ENCODE measurements at regions not wholly inside any gene's neighbourhood (a gene's known extent, or its start where the extent isn't known, plus 50 kb on each side); places are given as distances from the start of the nearest gene placed in this dataset.

DNA sequence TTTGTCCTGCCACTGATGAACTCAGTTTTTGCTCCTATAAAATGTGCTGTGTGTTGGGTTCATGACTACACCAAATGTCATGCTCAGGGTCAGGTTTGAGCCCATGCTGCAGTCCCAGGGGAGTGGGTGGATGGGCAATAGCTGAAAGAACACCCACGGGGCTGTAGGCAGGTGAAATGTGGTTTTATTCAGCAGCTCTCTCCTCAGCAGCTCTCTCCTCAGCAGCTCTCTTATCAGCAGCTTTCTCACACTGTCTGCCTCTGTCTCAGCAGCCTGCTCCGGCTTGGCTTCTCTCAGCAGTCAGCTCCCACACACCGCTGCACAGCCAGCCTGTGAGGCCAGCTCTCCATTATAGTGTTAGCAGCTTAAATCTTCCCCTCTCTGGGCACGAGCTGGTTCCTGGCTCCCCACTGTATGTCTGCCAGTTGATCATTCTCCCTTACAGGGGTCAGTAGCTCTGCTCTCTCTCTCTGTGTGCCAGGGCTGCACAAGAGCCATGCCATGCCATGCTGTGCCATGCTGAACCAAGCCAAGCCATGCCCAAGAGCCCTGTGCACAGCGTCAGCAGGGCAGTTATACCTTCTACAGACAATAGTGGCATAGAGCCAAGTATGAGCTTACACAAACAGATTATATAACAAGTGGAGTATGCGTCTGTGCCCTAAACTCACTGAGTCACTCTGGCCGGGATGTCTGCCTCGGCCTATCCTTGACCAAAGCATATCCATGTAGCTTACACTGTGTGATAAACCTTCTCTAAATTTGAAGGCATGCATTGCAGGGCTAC lies 303.3 kb upstream of the TMPO start (continued):
- TF ChIP-seq, protein P1, sequence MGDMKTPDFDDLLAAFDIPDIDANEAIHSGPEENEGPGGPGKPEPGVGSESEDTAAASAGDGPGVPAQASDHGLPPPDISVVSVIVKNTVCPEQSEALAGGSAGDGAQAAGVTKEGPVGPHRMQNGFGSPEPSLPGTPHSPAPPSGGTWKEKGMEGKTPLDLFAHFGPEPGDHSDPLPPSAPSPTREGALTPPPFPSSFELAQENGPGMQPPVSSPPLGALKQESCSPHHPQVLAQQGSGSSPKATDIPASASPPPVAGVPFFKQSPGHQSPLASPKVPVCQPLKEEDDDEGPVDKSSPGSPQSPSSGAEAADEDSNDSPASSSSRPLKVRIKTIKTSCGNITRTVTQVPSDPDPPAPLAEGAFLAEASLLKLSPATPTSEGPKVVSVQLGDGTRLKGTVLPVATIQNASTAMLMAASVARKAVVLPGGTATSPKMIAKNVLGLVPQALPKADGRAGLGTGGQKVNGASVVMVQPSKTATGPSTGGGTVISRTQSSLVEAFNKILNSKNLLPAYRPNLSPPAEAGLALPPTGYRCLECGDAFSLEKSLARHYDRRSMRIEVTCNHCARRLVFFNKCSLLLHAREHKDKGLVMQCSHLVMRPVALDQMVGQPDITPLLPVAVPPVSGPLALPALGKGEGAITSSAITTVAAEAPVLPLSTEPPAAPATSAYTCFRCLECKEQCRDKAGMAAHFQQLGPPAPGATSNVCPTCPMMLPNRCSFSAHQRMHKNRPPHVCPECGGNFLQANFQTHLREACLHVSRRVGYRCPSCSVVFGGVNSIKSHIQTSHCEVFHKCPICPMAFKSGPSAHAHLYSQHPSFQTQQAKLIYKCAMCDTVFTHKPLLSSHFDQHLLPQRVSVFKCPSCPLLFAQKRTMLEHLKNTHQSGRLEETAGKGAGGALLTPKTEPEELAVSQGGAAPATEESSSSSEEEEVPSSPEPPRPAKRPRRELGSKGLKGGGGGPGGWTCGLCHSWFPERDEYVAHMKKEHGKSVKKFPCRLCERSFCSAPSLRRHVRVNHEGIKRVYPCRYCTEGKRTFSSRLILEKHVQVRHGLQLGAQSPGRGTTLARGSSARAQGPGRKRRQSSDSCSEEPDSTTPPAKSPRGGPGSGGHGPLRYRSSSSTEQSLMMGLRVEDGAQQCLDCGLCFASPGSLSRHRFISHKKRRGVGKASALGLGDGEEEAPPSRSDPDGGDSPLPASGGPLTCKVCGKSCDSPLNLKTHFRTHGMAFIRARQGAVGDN (IDR thresholded peaks at IDR 0.05) = peak; percentile 51; the same call in 1 of the 2 replicates
- peak; percentile 85 for TF ChIP-seq ZNF217 (IDR thresholded peaks at IDR 0.05)
- peak; percentile 69 for TF ChIP-seq IKZF1 (conservative IDR thresholded peaks at IDR 0.05)
- TF ChIP-seq NBN (IDR thresholded peaks at IDR 0.05) = peak; percentile 54
- TF ChIP-seq USF1 (IDR thresholded peaks at IDR 0.05; ENCODE audit: borderline replicate concordance, extremely low read length, insufficient read depth, low read depth, low read length) = no peak
- TF ChIP-seq DPF2 (IDR thresholded peaks at IDR 0.05) = peak; percentile 89
- peak; percentile 26; the same call in 1 of the 2 replicates for TF ChIP-seq ATF7 (IDR thresholded peaks at IDR 0.05; ENCODE audit: low read depth)
- TF ChIP-seq MTA2 (IDR thresholded peaks at IDR 0.05; ENCODE audit: low read depth) = peak; percentile 52; the same call in 1 of the 2 replicates
- 0 out of 2 replicates have a peak, but pooled peaks have one; percentile 35 for TF ChIP-seq NKRF (conservative IDR thresholded peaks at IDR 0.05)
- TF ChIP-seq EP300 (IDR thresholded peaks at IDR 0.05; ENCODE audit: borderline replicate concordance in 1 of 2, control insufficient read depth in 1 of 2, low read depth in 2 of 2, low read length in 2 of 2) = peak; percentile 9 to 18; a peak in 1 of 4 replicates
- TF ChIP-seq CREB1 (IDR thresholded peaks at IDR 0.05; ENCODE audit: low read depth) = no peak
- no peak; the same call in 1 of the 2 replicates for TF ChIP-seq RB1 (IDR thresholded peaks at IDR 0.05; ENCODE audit: borderline replicate concordance)
- 0 out of 2 replicates have a peak, but pooled peaks have one; percentile 38 for TF ChIP-seq ZNF24 (IDR thresholded peaks at IDR 0.05)
- peak; percentile 60; the same call in 1 of the 2 replicates for TF ChIP-seq GATAD2B (conservative IDR thresholded peaks at IDR 0.05; ENCODE audit: low read depth)
- peak; percentile 93 for TF ChIP-seq NR2F1 (conservative IDR thresholded peaks at IDR 0.05)
- peak; percentile 98 for TF ChIP-seq NFXL1 (IDR thresholded peaks at IDR 0.05; ENCODE audit: borderline replicate concordance)
- 0 out of 2 replicates have a peak, but pooled peaks have one; percentile 29 for TF ChIP-seq BCL11A (IDR thresholded peaks at IDR 0.05; ENCODE audit: low read depth, low read length)
- TF ChIP-seq, protein P2, sequence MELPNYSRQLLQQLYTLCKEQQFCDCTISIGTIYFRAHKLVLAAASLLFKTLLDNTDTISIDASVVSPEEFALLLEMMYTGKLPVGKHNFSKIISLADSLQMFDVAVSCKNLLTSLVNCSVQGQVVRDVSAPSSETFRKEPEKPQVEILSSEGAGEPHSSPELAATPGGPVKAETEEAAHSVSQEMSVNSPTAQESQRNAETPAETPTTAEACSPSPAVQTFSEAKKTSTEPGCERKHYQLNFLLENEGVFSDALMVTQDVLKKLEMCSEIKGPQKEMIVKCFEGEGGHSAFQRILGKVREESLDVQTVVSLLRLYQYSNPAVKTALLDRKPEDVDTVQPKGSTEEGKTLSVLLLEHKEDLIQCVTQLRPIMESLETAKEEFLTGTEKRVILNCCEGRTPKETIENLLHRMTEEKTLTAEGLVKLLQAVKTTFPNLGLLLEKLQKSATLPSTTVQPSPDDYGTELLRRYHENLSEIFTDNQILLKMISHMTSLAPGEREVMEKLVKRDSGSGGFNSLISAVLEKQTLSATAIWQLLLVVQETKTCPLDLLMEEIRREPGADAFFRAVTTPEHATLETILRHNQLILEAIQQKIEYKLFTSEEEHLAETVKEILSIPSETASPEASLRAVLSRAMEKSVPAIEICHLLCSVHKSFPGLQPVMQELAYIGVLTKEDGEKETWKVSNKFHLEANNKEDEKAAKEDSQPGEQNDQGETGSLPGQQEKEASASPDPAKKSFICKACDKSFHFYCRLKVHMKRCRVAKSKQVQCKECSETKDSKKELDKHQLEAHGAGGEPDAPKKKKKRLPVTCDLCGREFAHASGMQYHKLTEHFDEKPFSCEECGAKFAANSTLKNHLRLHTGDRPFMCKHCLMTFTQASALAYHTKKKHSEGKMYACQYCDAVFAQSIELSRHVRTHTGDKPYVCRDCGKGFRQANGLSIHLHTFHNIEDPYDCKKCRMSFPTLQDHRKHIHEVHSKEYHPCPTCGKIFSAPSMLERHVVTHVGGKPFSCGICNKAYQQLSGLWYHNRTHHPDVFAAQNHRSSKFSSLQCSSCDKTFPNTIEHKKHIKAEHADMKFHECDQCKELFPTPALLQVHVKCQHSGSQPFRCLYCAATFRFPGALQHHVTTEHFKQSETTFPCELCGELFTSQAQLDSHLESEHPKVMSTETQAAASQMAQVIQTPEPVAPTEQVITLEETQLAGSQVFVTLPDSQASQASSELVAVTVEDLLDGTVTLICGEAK (IDR thresholded peaks at IDR 0.05; ENCODE audit: borderline replicate concordance) = no peak
- TF ChIP-seq SMC3 (IDR thresholded peaks at IDR 0.05; ENCODE audit: borderline replicate concordance, low read length) = no peak
